Activated T-cell treated with anti-CD3 and anti-CD28 coated beads, Interleukin-2, amount 50 U/mL, for 4 hours (primary cell): ENCODE measurements at regions not wholly inside any gene's neighbourhood (a gene's known extent, or its start where the extent isn't known, plus 50 kb on each side); places are given as distances from the start of the nearest gene placed in this dataset.
"Not testable (repeated sequence)": the region's sequence is repeated elsewhere in the genome, so short reads cannot be mapped to it uniquely, and the experiment has no call there.

Experiments
- ATAC-seq, 2 donors: fragments of 200-7000 bp; cut with Tn5 transposase; one replicate each; pipeline ENCODE4 v1.10.0; 2021
- DNase-seq: peaks from one replicate; pipeline ENCODE4 v3.0.0-alpha.2; 2020
- H3K27me3 Mint-ChIP-seq: one replicate; pipeline ENCODE4 v1.8.0; 2021; ENCODE audit warnings: low read depth, mixed read lengths
- H3K36me3 Mint-ChIP-seq: one replicate; pipeline ENCODE4 v1.8.0; 2022; ENCODE audit warnings: mixed read lengths; ENCODE audit not compliant: insufficient read depth
- H3K4me1 Mint-ChIP-seq: one replicate; pipeline ENCODE4 v1.8.0; 2021; ENCODE audit warnings: low read depth, mixed read lengths
- H3K4me3 Mint-ChIP-seq: one replicate; pipeline ENCODE4 v1.8.0; 2021; ENCODE audit warnings: mild to moderate bottlenecking, moderate library complexity, mixed read lengths
- H3K9me3 Mint-ChIP-seq: one replicate; pipeline ENCODE4 v1.8.0; 2021; ENCODE audit warnings: mixed read lengths

DNA sequence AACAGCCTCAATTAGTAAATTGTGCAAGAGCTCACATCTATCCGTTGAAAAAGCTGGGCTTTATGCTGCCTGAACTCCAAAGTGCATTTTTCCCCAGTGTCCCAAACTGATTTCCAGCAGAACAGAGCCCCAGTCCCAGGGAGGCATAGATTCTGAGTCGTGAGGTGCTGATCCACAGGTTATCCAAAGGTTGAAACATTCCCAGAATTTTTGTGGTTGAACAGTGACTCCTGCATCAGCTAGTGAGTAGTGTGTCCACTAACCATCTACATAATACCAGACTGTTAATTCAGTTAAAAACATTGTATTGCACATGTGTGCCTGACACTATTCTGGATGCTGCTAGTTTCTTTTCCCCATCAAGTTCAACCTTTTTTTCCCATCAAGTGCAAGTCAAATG, 761.5 kb downstream of the GATA3 start:
- H3K4me1 Mint-ChIP-seq = no peaks in the 10 kb centered on the region
- no peak for DNase-seq
- H3K36me3 Mint-ChIP-seq = no peaks in the 10 kb centered on the region
- H3K4me3 Mint-ChIP-seq = no peak overlapping the region
- ATAC-seq = no peak
- H3K27me3 Mint-ChIP-seq = no peaks in the 10 kb centered on the region
- H3K9me3 Mint-ChIP-seq = no peaks in the 10 kb centered on the region

DNA sequence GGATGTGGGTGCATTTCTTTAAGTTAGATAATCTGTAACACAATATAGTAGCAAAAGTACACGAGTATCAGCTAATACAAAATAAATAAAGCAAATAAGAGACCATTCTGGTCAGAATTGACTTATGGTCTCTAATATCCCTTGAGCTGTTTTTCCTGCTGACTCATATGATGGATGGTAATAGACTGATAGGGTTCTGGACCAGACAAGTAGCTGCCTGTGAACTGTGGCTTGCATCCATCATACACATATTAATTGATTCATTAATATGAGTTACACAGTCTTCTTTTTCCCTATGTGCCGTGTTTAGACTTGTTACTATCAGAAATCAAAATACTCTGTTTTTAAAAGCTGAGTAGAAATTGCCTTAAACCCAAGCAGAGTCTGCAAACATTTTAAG, 762.8 kb downstream of the GATA3 start:
- no peak for DNase-seq
- no peak for ATAC-seq
- no peaks in the 10 kb centered on the region for H3K27me3 Mint-ChIP-seq
- H3K4me3 Mint-ChIP-seq = no peak overlapping the region
- no peaks in the 10 kb centered on the region for H3K4me1 Mint-ChIP-seq
- H3K9me3 Mint-ChIP-seq = no peaks in the 10 kb centered on the region
- H3K36me3 Mint-ChIP-seq = no peaks in the 10 kb centered on the region

DNA sequence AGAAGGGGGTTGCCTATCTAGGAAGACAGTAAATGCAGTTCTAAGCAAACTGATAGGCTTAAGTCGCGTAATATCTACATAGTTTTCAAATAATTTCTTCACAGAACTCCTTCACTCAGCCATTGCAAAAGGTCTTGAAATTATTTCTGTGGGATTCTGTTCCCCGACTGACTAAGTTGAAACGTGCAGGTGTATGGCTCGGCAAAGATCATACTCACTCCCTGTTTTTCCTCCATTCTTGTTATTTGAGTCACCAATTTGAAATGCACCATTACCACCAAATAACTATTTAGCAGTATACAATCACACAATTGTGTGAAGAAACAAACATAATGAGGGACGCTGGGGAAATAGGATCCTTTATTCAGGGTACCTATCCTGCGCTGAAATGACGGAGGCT, 771.1 kb downstream of the GATA3 start:
- H3K4me1 Mint-ChIP-seq = no peaks in the 10 kb centered on the region
- H3K9me3 Mint-ChIP-seq = no peaks in the 10 kb centered on the region
- no peaks in the 10 kb centered on the region for H3K36me3 Mint-ChIP-seq
- no peak overlapping the region for H3K4me3 Mint-ChIP-seq
- ATAC-seq (no peak), DNase-seq (no peak)
- H3K27me3 Mint-ChIP-seq = peaks cover 4% of the 10 kb centered on the region

DNA sequence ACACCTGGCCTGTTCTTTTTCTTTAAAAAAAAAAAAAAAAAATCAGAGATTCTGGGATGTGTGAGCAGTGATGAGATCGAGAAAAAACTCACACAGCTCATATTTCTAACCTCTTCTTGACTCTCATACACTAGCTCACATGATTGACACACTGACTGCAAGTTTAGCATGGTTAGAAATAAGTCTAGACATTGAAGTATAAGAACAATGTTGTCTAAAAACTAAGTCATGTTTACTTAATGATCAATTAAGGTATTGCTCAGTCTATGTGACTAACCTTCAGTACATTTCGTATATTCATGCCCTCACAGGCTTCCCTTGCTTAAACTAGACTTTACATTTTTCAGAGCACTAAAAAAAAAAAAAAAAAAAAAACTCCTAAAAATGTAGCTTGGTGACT, 775.1 kb downstream of the GATA3 start:
- DNase-seq (no peak), ATAC-seq (no peak)
- H3K36me3 Mint-ChIP-seq = no peaks in the 10 kb centered on the region
- H3K4me1 Mint-ChIP-seq = no peaks in the 10 kb centered on the region
- H3K4me3 Mint-ChIP-seq = no peak overlapping the region
- H3K9me3 Mint-ChIP-seq = no peaks in the 10 kb centered on the region
- peaks cover 4% of the 10 kb centered on the region for H3K27me3 Mint-ChIP-seq

DNA sequence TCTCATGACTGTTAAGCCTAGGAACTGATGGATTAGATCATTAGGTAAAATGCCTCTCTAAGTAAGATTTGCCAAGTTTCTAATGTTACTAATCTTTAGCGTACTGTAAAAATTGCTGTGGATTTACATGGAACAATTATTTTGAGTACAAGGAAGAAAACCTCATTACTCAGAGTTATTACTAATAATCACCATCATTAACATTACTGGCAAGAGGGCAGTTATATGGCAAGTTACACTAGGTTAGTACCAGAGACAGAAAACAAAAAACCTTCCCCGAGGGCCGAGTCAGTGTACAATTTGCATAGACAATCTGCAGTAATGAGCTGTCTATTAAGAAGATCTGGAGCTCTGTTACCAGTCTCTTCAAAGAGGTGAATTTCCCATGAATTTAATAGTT, 775.6 kb downstream of the GATA3 start:
- no peak for ATAC-seq
- no peaks in the 10 kb centered on the region for H3K4me1 Mint-ChIP-seq
- H3K27me3 Mint-ChIP-seq = peaks cover 4% of the 10 kb centered on the region
- no peak overlapping the region for H3K4me3 Mint-ChIP-seq
- DNase-seq = no peak
- H3K36me3 Mint-ChIP-seq = no peaks in the 10 kb centered on the region
- H3K9me3 Mint-ChIP-seq = no peaks in the 10 kb centered on the region

DNA sequence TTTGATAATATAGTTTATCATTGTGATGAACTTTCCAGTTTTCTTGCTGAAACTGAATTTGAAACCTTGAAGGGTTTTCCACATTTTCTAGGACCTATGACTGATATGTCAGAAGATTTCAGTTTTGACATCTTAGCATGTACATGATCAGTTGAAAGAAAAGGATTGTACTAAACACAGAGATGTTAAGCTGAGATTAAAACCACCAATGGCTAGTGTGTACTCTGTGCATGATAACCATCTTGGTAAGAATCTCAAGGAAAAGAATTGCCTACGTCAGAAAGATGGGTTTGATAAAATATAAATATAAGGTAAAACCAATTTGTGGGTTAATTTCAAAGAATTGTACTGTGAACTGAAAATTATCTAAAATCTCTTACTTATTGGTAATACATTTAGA, 776.4 kb downstream of the GATA3 start:
- H3K4me1 Mint-ChIP-seq = no peaks in the 10 kb centered on the region
- DNase-seq = no peak
- no peaks in the 10 kb centered on the region for H3K9me3 Mint-ChIP-seq
- ATAC-seq = peak in 1 of 2 donors; percentile 51
- no peak overlapping the region for H3K4me3 Mint-ChIP-seq
- no peaks in the 10 kb centered on the region for H3K36me3 Mint-ChIP-seq
- peaks cover under 1% of the 10 kb centered on the region for H3K27me3 Mint-ChIP-seq

DNA sequence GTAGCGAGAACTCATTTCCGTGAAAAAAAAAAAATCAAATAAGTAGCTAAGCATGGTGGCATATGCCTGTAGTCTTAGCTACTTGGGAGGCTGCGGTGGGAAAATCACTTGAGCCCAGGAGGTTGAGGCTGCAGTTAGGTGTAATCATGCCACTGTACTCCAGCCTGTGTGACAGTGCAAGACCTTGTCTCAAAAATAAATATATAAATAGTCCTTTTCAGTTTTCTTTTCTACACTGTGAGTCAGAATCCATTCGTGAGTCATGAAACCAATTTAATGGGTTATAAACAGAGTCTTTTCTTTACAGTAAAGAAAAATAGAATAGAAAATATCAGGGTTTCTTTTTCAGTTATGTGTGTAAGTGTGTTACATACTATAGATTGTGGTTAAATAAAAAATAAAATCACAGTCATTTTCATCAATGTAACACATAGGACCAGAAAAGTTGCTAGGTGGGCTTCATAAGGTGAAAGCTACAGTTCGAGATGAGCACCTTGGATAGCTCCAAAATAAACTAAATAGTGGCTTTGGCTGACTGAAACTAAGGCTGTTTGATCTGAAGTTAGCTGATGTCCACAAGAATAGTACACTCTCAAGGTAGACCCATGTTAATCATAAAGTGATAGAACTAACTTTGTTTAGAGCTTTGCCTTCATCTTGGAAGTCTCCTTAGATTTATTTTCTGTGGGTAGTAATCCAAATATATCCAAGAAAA, 781.1 kb downstream of the GATA3 start:
- Mint-ChIP-seq H3K4me3 (no peak overlapping the region), H3K36me3 (no peaks in the 10 kb centered on the region), H3K4me1 (no peaks in the 10 kb centered on the region), H3K27me3 (no peaks in the 10 kb centered on the region), H3K9me3 (peaks cover 3% of the 10 kb centered on the region)
- DNase-seq (no peak), ATAC-seq (peak; percentile 58 to 59)

DNA sequence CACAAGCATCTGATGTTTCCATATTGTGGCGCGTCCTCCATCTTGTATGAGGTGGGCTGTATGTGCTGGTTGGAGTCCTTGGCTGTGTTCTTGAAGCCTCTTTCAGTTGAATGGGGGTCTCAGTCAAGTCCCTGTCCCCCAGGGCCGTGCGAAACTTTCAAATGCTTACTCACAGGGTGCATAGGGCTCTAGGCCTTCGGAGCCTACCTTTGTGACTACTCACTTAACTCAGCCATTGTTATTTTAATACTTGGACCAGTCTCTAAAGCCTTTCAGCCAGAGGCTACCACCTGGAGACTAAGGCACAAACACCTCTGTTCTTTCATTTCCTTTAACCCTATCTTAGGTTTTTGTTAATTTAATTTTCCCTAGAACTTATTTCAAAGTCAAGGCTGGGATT, 785.9 kb downstream of the GATA3 start:
- peaks cover 10% of the 10 kb centered on the region for H3K9me3 Mint-ChIP-seq
- no peaks in the 10 kb centered on the region for H3K4me1 Mint-ChIP-seq
- no peak for ATAC-seq
- no peak overlapping the region for H3K4me3 Mint-ChIP-seq
- DNase-seq = no peak
- no peaks in the 10 kb centered on the region for H3K36me3 Mint-ChIP-seq
- H3K27me3 Mint-ChIP-seq = no peaks in the 10 kb centered on the region

DNA sequence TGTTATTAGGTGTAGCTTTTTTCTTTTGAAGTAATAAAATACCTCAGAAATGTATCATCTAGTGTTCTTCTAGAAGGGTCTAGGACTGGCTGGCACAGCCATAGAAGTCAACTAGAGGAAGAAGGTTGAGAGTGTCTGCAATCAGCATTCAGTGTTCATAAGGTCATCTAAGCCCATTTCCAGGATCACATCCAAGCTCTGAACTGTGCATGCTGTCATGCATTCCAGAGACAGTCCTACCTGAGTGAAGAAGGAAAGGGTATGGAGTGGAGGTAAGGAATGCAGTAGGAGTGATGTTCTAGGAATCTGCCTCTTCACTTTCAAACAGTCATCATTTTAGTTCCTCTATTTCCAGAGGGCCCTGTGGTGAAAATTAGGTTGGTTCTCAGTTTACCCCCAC, 789.7 kb downstream of the GATA3 start:
- DNase-seq (no peak), ATAC-seq (no peak)
- no peaks in the 10 kb centered on the region for H3K36me3 Mint-ChIP-seq
- H3K4me1 Mint-ChIP-seq = no peaks in the 10 kb centered on the region
- no peak overlapping the region for H3K4me3 Mint-ChIP-seq
- peaks cover 5% of the 10 kb centered on the region for H3K27me3 Mint-ChIP-seq
- H3K9me3 Mint-ChIP-seq = peaks cover 8% of the 10 kb centered on the region

DNA sequence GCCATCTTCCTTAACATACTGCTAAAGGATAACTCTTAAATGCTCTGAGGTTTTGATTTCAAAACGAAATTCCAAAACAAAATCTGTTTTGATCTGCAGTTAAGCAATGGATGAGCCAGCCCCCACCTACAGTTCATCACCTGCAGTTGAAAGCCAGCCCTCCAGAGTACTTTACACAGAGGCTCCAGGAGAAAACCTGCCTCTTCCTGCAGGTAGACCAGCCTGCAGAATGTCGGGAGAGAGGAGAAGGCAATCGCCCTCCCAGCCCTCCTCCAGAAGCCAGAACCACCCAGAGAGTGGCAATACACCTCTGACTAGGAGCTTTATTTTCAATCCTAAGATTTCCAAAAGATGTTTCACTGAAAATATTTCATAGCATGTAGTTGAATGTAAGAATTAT, 798.1 kb downstream of the GATA3 start:
- H3K9me3 Mint-ChIP-seq = no peaks in the 10 kb centered on the region
- no peaks in the 10 kb centered on the region for H3K4me1 Mint-ChIP-seq
- DNase-seq (no peak), ATAC-seq (no peak)
- H3K36me3 Mint-ChIP-seq = no peaks in the 10 kb centered on the region
- no peak overlapping the region for H3K4me3 Mint-ChIP-seq
- H3K27me3 Mint-ChIP-seq = peaks cover 8% of the 10 kb centered on the region

DNA sequence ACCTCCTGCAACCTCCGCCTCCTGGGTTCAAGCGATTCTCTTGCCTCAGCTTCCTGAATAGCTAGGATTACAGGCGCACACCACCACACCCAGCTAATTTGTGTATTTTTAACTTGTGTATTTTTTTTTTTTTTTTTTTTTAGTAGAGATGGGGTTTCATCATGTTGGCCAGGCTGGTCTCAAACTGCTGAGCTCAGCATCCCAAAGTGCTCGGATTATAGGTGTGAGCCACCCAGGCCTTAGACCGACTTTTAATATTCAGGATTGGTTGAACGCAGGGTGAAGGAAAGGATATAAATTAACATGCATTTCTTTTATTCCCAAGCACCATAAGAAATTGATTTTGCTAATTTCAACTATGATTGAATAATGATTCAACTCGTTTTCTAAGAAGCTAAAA, 798.6 kb downstream of the GATA3 start:
- Mint-ChIP-seq H3K27me3 (peaks cover 8% of the 10 kb centered on the region), H3K4me1 (no peaks in the 10 kb centered on the region), H3K36me3 (no peaks in the 10 kb centered on the region), H3K9me3 (no peaks in the 10 kb centered on the region), H3K4me3 (no peak overlapping the region)
- no peak for ATAC-seq
- no peak for DNase-seq

DNA sequence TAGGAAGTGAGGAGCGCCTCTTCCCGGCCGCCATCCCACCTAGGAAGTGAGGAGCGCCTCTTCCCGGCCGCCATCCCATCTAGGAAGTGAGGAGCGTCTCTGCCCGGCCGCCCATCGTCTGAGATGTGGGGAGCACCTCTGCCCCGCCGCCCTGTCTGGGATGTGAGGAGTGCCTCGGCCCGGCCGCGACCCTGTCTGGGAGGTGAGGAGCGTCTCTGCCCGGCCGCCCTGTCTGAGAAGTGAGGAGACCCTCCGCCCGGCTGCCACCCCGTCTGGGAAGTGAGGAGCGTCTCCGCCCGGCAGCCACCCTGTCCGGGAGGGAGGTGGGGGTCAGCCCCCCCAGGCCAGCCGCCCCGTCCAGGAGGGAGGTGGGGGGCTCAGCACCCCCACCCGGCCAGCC, 814.4 kb downstream of the GATA3 start:
- not testable (repeated sequence) for H3K9me3 Mint-ChIP-seq, H3K4me1 Mint-ChIP-seq, H3K4me3 Mint-ChIP-seq, ATAC-seq, DNase-seq, H3K27me3 Mint-ChIP-seq, H3K36me3 Mint-ChIP-seq

DNA sequence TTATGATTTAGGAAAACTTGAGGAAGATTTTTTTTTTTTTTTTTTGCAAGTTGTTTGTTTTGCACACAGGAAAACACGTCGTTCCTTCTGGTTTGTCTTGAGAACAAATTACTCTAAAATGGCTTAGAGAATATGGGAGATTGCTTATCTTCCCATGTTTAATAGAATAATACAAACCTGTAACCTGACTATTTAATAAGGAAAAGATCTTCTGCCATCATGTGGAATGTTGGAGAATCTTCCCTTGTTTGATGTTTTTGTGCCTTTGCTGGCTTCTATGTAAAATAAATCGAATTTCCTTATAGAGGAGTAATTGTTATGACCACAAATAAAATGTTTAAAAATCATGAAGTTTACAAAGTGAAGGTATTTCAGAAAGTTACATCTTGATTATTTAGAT, 818.8 kb downstream of the GATA3 start:
- Mint-ChIP-seq H3K27me3 (peaks cover 3% of the 10 kb centered on the region), H3K36me3 (no peaks in the 10 kb centered on the region), H3K4me3 (no peak overlapping the region), H3K9me3 (no peaks in the 10 kb centered on the region), H3K4me1 (no peaks in the 10 kb centered on the region)
- ATAC-seq = no peak
- no peak for DNase-seq

DNA sequence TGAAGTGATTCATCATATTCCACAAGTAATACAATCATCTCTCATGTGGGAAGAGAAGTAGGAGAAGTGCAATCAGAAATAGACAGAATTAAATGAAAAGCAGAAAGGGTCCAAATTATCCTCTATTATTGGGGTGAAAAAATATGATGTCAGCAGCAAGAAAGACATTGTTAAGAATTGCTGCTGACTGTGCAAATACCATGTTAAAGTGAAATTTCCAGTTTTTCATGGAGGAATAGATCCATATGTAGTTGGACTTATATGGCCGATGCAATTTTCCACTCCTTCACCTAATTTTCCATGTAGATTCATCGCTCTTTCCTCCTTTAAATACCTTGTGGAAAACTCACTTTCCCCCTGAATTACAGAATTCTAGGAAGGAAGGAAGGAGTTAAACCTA, 819.8 kb downstream of the GATA3 start:
- DNase-seq (no peak), ATAC-seq (no peak)
- H3K27me3 Mint-ChIP-seq = peaks cover 3% of the 10 kb centered on the region
- no peak overlapping the region for H3K4me3 Mint-ChIP-seq
- no peaks in the 10 kb centered on the region for H3K9me3 Mint-ChIP-seq
- H3K4me1 Mint-ChIP-seq = no peaks in the 10 kb centered on the region
- H3K36me3 Mint-ChIP-seq = no peaks in the 10 kb centered on the region

DNA sequence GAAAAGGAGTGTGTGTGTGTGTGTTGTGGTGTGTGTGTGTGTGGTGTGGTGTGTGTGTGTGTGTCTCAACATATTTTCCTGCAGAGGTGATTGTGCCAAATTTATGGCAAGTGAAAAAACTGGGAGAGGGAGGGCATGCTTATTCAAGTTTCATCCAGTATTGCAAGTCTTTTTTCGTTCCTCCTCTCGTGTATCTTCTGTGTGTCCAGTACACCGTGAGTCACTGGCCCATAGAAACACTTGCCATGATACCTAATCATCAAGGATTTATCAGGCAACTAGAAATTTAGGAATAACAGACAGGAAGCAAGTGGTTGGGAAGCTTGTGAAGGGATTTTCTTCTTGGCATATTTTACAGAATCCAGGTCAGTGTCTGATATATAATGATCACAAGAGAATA, 820.5 kb downstream of the GATA3 start:
- Mint-ChIP-seq H3K36me3 (no peaks in the 10 kb centered on the region), H3K9me3 (no peaks in the 10 kb centered on the region), H3K4me1 (no peaks in the 10 kb centered on the region), H3K4me3 (no peak overlapping the region), H3K27me3 (peaks cover 3% of the 10 kb centered on the region)
- DNase-seq (no peak), ATAC-seq (no peak)

DNA sequence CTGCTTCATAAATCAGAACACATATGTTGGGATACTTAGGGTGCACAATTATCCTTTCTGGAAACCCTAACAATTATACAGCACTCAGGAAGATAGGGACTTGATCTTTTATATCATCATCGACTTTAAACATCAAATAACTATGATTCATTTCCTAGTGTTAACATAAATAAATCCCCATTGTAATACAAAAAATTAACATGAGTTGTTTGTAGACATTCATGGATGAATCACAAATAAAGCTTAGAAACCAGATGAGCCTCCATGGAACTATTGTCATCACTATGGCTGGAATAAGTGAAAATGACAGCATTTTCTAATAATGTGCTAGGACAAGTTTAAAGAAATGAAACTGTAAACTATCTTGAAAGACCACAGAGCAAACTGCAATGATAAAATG, 821.7 kb downstream of the GATA3 start:
- no peak for DNase-seq
- no peaks in the 10 kb centered on the region for H3K9me3 Mint-ChIP-seq
- peaks cover 3% of the 10 kb centered on the region for H3K27me3 Mint-ChIP-seq
- no peak overlapping the region for H3K4me3 Mint-ChIP-seq
- no peak for ATAC-seq
- no peaks in the 10 kb centered on the region for H3K4me1 Mint-ChIP-seq
- H3K36me3 Mint-ChIP-seq = no peaks in the 10 kb centered on the region
